AG10803 (cell line): ENCODE measurements at regions not wholly inside any gene's neighbourhood (a gene's known extent, or its start where the extent isn't known, plus 50 kb on each side); places are given as distances from the start of the nearest gene placed in this dataset.

Source experiments
- DNase-seq: peaks from one replicate; pipeline ENCODE4 v3.0.0; 2010; ENCODE audit warnings: low read depth
- H3K4me3 ChIP-seq: 2 replicates; pipeline ENCODE4 v1.5.1; 2011; ENCODE audit warnings: mild to moderate bottlenecking, low read length, control low read depth
- TF ChIP-seq, protein P1 (sequence below): conservative IDR thresholded peaks from 2 replicates; pipeline ENCODE4 v1.5.1; 2011; ENCODE audit warnings: mild to moderate bottlenecking, low read length, control low read depth, inconsistent platforms

DNA sequence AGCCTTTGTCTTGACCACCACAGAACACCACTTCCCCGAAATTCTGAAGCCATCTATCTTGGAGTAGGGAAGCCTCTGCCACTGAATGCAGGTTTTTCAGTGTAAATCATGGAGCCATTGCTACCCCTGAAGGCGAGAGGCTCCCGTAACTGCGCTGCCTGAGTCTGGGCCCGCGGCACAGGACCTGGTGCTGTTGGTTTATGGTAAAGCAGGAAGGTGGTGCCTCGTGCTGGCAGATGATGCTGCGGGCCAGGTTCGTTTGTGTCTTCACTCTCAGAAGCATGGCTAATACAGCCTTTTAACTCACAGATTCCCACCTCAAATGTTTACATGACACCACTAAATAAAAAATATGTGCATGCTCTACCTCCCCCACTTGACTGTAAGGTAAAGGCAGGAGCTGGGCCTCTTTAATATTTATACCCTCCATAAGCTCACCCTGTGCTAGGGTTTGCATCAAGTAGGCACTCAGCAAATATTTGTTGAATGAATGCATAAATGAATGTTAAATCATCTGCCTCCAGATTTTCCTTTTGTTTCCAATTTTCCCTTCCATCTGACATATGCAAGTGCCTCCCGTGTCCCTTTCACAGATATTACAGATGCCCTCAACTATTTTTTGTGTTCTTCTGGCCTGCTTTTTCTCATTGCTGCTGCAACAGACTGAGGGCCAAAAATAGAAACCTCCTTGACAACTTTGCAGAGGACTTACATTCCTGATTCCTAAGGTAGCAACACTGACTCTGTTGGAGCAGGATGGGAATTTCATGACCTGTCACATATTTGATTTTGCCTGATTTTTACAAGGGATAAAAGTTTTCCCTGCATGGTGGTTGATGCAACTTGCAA, 83.5 kb upstream of the CPO start:
- no peak overlapping the region for H3K4me3 ChIP-seq
- TF ChIP-seq, protein P1, sequence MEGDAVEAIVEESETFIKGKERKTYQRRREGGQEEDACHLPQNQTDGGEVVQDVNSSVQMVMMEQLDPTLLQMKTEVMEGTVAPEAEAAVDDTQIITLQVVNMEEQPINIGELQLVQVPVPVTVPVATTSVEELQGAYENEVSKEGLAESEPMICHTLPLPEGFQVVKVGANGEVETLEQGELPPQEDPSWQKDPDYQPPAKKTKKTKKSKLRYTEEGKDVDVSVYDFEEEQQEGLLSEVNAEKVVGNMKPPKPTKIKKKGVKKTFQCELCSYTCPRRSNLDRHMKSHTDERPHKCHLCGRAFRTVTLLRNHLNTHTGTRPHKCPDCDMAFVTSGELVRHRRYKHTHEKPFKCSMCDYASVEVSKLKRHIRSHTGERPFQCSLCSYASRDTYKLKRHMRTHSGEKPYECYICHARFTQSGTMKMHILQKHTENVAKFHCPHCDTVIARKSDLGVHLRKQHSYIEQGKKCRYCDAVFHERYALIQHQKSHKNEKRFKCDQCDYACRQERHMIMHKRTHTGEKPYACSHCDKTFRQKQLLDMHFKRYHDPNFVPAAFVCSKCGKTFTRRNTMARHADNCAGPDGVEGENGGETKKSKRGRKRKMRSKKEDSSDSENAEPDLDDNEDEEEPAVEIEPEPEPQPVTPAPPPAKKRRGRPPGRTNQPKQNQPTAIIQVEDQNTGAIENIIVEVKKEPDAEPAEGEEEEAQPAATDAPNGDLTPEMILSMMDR, result no peak

DNA sequence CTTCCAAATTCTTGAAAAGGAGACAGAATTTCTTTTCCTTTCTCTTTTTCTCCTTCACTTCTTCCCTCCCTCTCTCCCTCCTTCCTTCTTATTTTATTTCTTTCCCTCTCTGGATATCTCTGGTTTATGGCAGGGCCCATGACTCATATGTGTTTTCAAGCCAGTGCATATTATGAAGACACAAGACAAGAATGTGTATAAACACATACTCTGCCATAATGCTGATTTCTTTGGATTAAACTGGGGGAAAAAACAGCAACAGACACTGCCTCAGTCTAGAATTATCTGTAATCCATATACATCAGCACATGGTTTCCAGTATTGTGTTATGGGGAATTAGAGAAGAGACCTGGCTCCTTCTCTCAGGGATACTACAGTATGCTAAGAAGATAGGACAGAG, 82.8 kb upstream of the CPO start:
- DNase-seq, result peak; percentile 33
- TF ChIP-seq, protein P1, result no peak
- no peak overlapping the region for H3K4me3 ChIP-seq

More for the DNA sequence above, 83.5 kb upstream of the CPO start:
- peak; percentile 8 for DNase-seq

DNA sequence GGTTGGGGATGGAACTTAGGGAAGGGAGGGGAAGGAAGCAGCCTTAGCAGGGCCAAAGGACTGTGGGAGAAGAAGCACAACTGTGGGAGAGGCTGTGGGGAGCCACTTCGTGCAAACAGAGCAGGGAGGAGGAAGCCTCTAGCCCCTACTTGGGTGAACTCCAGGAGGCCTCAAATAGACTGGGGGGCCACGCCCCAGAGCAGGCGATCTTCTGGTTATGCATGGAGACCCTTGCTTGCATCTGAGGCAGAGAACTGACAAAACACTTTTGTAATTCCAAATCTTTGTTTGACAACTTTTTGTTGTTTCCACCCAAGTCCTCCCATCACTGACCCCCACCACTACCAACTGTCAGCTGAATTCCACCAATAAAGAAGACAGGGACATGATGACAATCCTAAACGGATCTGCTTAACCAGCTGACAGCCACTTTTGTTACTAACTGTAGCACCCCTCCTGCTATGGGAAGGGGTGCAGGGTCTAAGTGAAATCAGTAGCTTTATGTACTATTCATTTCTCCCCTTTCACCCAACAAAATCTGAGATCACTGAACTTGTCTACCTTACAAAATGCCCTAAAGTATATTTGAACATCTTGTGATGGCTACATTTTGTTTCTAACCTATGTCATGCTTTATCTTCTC, 80.5 kb upstream of the CPO start:
- TF ChIP-seq, protein P1, result no peak
- DNase-seq, result no peak
- no peak overlapping the region for H3K4me3 ChIP-seq

DNA sequence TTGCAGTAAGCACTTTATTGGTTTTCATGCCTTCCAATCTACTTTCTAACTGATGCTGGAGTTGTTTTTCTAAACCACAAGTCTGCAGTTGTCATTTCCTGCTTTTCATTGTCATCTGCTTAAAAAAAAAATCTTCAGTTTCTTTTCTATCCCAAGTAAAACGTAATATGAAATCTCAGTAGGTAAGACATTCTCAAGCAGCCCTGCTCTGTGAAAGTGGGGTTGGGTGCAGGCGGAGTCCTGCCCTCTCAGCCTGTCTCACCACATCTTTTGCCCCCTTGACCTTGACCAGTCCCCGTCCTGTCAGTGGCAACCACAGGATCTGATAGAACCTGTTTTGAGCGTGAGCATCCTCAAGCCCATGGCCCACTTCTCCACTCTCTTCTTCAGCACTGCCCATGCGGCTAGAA, 80.0 kb upstream of the CPO start:
- no peak overlapping the region for H3K4me3 ChIP-seq
- TF ChIP-seq, protein P1, result no peak
- no peak for DNase-seq

DNA sequence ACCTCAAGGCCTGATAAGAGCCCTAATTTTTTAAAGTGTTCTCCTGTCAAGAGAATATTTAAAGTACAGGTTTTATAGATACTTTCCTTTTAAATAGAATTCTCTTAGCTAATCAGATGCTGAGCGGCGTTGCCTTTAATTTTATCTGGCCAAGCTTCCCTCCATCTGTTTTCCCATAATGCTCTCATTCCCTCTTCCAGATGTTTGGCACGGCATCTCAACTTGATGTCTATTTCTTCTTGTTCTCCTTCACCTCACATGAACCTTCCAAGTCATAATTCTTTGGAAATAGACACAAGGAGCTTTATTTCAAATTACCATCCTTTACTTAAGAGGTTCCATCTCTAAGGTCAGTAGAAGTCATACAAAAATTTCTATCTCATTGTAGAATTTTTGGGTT, 76.1 kb upstream of the CPO start:
- H3K4me3 ChIP-seq, result no peak overlapping the region
- DNase-seq, result peak; percentile 7
- TF ChIP-seq, protein P1, result no peak

DNA sequence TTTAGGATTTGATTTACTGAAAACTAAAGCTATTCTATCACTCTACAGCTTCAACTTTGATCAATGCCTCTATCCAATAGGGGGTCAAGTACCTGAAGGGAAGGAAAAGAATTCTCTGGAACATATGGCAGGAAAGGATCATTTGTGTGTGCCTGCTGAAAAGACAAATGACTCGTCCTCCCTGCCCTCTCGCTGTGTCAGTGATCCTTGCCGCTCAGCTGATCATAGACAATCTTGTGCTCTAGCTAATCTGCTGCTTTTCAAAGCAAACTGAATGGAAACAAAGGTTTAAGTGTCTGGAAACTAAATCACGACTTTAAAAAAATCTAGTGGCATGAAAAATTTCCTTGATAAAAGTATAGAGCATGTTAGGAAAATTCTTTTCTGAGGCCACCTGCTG, 75.6 kb upstream of the CPO start:
- no peak overlapping the region for H3K4me3 ChIP-seq
- DNase-seq, result no peak
- TF ChIP-seq, protein P1, result no peak

DNA sequence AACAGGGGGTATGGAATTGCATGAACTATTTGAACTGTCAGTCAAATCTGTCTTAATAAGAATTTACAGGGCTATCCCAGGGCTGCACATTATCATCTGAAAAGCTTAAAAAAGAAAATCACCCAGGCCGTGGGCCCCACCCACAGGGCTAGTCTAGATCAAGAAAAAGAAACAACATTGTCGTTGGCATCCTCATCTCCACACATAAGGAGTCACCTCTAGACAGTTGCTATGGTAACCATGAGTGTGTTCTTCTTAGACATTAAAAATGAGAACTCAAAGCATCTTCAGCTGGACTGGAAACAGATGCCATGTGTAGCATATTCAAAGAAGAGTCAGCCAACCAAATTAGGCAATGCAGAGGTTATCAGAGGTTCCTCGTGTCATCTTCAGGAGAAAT, 72.3 kb upstream of the CPO start:
- TF ChIP-seq, protein P1, result no peak
- H3K4me3 ChIP-seq, result no peak overlapping the region
- no peak for DNase-seq
